GM12873 (cell line): ENCODE measurements at regions not wholly inside any gene's neighbourhood (a gene's known extent, or its start where the extent isn't known, plus 50 kb on each side); places are given as distances from the start of the nearest gene placed in this dataset.

Experiments used
- TF ChIP-seq, protein P1 (sequence below): IDR thresholded peaks from 2 replicates; pipeline ENCODE4 v1.5.1; 2012; ENCODE audit warnings: low read depth, mild to moderate bottlenecking, moderate library complexity, low read length, control low read depth; ENCODE audit not compliant: insufficient read depth; ENCODE audit errors: missing control alignments

DNA sequence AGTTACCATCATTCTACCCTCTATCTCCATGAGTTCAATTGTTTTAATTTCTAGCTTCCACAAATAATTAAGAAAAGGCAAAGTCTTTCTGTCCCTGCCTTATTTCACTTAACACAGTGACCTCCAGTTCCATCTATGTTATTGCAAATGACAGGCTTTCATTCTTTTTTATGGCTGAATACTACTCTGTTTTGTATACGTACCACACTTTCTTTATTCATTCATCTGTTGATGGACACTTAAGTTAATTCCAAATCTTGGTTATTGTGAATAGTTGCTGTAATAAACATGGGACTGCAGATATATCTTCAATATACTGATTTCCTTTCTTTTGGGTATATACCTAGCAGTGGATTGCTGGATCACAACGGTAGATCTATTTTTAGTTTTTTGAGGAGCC lies 314.1 kb downstream of the SV2B start:
- TF ChIP-seq, protein P1, sequence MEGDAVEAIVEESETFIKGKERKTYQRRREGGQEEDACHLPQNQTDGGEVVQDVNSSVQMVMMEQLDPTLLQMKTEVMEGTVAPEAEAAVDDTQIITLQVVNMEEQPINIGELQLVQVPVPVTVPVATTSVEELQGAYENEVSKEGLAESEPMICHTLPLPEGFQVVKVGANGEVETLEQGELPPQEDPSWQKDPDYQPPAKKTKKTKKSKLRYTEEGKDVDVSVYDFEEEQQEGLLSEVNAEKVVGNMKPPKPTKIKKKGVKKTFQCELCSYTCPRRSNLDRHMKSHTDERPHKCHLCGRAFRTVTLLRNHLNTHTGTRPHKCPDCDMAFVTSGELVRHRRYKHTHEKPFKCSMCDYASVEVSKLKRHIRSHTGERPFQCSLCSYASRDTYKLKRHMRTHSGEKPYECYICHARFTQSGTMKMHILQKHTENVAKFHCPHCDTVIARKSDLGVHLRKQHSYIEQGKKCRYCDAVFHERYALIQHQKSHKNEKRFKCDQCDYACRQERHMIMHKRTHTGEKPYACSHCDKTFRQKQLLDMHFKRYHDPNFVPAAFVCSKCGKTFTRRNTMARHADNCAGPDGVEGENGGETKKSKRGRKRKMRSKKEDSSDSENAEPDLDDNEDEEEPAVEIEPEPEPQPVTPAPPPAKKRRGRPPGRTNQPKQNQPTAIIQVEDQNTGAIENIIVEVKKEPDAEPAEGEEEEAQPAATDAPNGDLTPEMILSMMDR = no peak

DNA sequence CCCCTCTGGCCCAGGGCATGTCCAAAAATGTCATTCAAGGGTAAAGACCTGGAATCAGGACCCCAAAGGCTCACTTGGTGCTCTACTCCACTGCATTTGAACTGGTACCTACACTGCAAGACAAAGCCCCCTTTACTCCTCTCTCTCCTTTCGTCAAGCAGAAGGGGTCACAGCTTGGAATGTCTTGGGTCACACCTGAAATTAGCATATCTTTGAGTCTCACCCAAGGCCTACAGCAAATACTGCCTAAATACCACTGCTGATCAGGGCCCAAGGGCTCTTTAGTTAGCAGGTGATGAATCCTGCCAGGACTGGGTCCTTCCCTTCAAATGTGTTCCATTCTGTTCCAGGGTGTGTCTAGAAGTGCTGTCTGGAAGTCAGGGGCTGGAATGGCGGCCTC lies 320.6 kb downstream of the SV2B start:
- TF ChIP-seq, protein P1 = no peak

DNA sequence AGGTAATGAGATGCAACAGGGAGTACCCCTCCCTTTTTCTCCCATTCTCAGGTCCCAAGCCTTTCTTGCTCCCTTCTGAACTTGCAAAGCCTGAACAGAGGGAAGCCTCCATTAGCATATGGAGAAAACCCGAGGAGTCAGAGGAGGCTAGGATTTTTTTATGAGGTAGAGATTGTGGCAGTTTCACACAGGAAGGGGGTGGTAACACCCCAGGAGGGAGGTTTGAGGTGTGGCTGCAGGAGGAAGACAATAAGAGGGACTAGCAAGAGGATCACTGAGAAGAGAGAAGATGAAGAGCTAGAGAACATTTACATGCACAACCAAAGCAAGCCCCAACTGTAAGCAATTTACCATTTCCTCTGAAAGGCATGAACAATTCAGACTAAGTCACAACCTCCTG lies 322.7 kb downstream of the SV2B start:
- TF ChIP-seq, protein P1 = no peak

DNA sequence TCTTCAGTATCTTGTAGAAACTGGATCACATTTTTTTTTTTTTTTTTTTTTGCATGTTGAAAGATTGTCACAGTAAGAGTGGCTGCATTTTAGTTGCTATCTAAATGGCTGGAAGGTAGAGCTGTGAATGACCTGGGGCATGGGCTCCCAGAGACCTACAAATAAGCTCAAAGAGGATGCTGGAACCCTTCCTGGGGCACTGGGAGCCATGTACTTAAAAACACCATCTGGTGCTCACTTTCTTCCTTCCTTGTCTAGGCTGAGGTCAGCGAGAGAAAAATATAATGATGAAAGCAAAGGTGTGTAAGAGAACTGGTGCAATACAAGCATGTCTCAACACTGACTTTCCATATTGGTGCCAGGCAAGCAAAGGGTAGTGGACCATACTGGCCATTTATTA lies 323.9 kb downstream of the SV2B start:
- TF ChIP-seq, protein P1 = no peak

DNA sequence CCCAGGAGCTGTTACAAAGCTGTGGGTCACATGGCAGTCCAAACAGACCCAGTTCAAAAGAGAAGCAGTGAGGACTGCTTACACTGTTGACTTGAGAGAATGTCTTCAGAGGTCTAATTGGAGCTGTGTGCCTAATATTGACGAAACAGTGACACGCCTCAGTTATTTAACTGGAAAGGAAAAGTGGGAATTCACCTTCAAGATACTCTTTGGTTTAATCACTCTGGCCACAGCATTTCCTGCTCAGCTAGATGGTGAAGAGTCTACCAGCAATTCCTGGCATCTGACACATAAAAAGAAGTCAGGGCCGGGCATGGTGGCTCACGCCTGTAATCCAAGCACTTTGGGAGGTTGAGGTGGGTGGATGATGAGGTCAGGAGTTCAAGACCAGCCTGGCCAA lies 326.4 kb downstream of the SV2B start:
- TF ChIP-seq, protein P1 = no peak

DNA sequence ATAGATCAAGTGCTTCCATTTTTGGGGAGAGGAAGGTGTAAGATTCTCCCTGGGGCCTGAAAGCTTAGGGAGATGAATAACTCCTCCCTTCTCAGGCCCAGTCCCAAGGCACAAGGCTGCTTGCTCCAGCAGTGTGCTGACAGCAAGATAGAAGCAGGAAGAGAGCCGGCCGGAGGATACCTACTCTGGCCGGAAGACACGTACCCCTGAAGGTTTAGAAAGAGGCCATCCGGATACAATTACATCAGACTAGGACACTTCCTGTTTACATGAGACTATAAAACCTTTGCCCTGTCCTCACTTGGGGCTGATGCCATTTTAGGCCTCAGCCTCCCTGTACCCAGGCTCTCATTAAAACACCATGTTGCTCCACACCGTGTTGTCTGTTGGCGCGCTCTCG lies 329.9 kb downstream of the SV2B start:
- TF ChIP-seq, protein P1 = no peak

DNA sequence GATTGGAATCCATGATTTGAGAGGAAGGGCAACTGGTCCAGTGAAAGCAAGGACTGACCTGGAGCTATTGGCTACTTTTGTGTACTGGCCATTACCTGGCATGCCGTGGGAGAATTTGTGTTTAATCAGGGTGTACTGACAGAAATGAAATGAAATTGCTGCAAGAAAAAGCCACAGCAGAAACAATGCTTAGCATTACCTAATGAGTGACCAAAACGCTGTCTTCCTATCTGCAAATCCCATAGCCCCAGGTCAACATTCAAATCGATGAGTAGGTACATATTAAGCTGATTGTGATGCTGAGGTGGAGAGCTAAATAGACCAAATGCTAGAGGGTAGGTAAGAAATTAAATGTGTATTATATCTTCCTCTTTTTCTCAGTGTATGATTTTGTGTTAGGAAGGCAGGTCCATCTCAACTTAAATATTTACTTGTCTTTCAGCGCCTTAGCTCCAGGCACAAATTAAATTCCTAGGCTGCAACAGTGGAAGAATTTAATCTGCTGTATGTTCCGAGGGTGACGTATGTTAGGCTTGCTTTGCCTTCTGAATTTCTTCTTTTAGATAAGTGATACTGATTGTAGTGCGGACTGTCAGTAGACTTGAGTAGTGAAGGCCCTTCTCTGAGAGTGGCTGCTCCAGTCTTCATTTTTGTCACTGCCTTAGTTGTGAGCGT lies 331.1 kb downstream of the SV2B start:
- TF ChIP-seq, protein P1 = no peak
